Kidney epithelial cell (primary cell): ENCODE measurements at regions not wholly inside any gene's neighbourhood (a gene's known extent, or its start where the extent isn't known, plus 50 kb on each side); places are given as distances from the start of the nearest gene placed in this dataset.

Source experiments
- DNase-seq: peaks from one replicate; pipeline ENCODE4 v3.0.0-alpha.2; 2010; ENCODE audit warnings: low read depth
- H3K27me3 ChIP-seq: 2 replicates; pipeline ENCODE4 v1.6.0; 2011; ENCODE audit warnings: low read length; ENCODE audit not compliant: control insufficient read depth, insufficient read depth
- H3K36me3 ChIP-seq: 2 replicates; pipeline ENCODE4 v1.5.1; 2011; ENCODE audit warnings: low read length; ENCODE audit not compliant: control insufficient read depth, insufficient read depth
- H3K4me3 ChIP-seq: 2 replicates; pipeline ENCODE4 v1.5.1; 2011; ENCODE audit warnings: low read depth, mild to moderate bottlenecking, control low read depth, low read length
- CTCF ChIP-seq: IDR thresholded peaks from 2 replicates; pipeline ENCODE4 v1.5.1; 2011; ENCODE audit warnings: mild to moderate bottlenecking, moderate library complexity, low read length, control low read depth, inconsistent platforms; ENCODE audit not compliant: insufficient read depth, poor library complexity, severe bottlenecking

GRCh38 chr13:111042661-111043226 lies 72.4 kb upstream of the ARHGEF7 start:
- Histone ChIP-seq H3K4me3 (no peak overlapping the region), H3K27me3 (no peaks in the 10 kb centered on the region), H3K36me3 (no peaks in the 10 kb centered on the region)
- DNase-seq: no peak
- TF ChIP-seq CTCF: no peak

GRCh38 chr13:111040830-111041229 lies 74.3 kb upstream of the ARHGEF7 start:
- TF ChIP-seq CTCF: no peak
- Histone ChIP-seq H3K36me3 (no peaks in the 10 kb centered on the region), H3K27me3 (no peaks in the 10 kb centered on the region), H3K4me3 (no peak overlapping the region)
- no peak for DNase-seq

- no peaks in the 10 kb centered on the region for H3K36me3 ChIP-seq
- no peak for DNase-seq
- TF ChIP-seq CTCF: no peak
- no peaks in the 10 kb centered on the region for H3K27me3 ChIP-seq
- no peak overlapping the region for H3K4me3 ChIP-seq
Measured at GRCh38 chr13:111039735-111040134, 75.4 kb upstream of the ARHGEF7 start.

GRCh38 chr13:111038887-111039286 lies 76.2 kb upstream of the ARHGEF7 start:
- no peaks in the 10 kb centered on the region for H3K27me3 ChIP-seq
- no peak for TF ChIP-seq CTCF
- DNase-seq: no peak
- no peak overlapping the region for H3K4me3 ChIP-seq
- H3K36me3 ChIP-seq: no peaks in the 10 kb centered on the region

GRCh38 chr13:111037927-111038326 lies 77.2 kb upstream of the ARHGEF7 start:
- DNase-seq: no peak
- Histone ChIP-seq H3K4me3 (no peak overlapping the region), H3K36me3 (no peaks in the 10 kb centered on the region), H3K27me3 (no peaks in the 10 kb centered on the region)
- no peak for TF ChIP-seq CTCF

- no peaks in the 10 kb centered on the region for H3K36me3 ChIP-seq
- H3K27me3 ChIP-seq: no peaks in the 10 kb centered on the region
- H3K4me3 ChIP-seq: no peak overlapping the region
- no peak for DNase-seq
- no peak for TF ChIP-seq CTCF
Measured at GRCh38 chr13:111036665-111037064, 78.4 kb upstream of the ARHGEF7 start.
